ENCODE measurements at regions not wholly inside any gene's neighbourhood (a gene's known extent, or its start where the extent isn't known, plus 50 kb on each side); places are given as distances from the start of the nearest gene placed in this dataset.
"Not testable (repeated sequence)": the region's sequence is repeated elsewhere in the genome, so short reads cannot be mapped to it uniquely, and the experiment has no call there.

DNA sequence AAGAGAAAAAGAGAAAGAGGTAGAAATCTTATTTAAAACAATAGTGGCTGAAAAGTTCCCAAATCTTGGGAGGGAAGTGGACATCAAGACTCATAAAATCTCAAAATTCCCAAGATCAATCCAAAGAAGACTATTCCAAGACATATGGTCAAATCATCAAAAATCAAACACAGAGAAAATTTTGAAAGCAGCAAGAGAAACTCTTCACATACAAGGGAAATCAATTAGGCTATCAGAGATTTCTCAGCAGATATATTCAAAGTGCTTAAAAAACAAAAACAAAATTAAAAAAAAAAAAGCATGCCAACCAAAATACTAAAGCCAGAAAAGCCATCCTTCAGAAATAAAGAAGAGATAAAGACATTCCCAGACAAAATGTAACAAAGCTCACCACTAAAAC, 52.6 kb upstream of the RALGPS2 start:
- no peak overlapping the region for H3K4me3 ChIP-seq (replicated peaks in 1 of 2; ENCODE audit: low read depth in 2 of 2, low read length in 2 of 2)
- TF ChIP-seq, protein P1, sequence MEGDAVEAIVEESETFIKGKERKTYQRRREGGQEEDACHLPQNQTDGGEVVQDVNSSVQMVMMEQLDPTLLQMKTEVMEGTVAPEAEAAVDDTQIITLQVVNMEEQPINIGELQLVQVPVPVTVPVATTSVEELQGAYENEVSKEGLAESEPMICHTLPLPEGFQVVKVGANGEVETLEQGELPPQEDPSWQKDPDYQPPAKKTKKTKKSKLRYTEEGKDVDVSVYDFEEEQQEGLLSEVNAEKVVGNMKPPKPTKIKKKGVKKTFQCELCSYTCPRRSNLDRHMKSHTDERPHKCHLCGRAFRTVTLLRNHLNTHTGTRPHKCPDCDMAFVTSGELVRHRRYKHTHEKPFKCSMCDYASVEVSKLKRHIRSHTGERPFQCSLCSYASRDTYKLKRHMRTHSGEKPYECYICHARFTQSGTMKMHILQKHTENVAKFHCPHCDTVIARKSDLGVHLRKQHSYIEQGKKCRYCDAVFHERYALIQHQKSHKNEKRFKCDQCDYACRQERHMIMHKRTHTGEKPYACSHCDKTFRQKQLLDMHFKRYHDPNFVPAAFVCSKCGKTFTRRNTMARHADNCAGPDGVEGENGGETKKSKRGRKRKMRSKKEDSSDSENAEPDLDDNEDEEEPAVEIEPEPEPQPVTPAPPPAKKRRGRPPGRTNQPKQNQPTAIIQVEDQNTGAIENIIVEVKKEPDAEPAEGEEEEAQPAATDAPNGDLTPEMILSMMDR (IDR thresholded peaks at IDR 0.05; ENCODE audit: low read depth, low read length), result no peak

DNA sequence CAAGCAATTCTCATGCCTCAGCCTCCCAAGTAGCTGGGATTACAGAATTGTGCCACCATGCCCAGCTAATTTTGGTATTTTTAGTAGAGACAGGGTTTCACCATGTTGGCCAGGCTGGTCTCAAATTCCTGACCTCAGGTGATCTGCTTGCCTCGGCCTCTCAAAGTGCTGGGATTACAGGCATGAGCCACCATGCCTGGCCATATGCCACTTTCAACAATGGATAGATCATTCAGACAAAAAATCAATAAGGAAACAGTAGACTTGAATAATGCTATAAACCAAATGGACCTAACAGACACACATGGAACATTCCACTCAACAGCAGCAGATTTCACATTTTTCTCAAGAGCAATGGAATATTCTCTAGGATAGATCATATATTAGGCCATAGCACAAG, 50.5 kb upstream of the RALGPS2 start:
- not testable (repeated sequence) for DNase-seq (ENCODE audit: low read depth in 2 of 2); H3K4me3 ChIP-seq (replicated peaks in 1 of 2; ENCODE audit: low read depth in 2 of 2, low read length in 2 of 2)

More for the DNA sequence above, 52.6 kb upstream of the RALGPS2 start:
- no peak for DNase-seq (ENCODE audit: low read depth in 2 of 2)

All from cardiac fibroblast (primary cell).